Left lung (tissue), 4 donors: ENCODE measurements at regions not wholly inside any gene's neighbourhood (a gene's known extent, or its start where the extent isn't known, plus 50 kb on each side); places are given as distances from the start of the nearest gene placed in this dataset.

Source experiments
- ATAC-seq: fragments of 200-7000 bp; cut with Tn5 transposase; one replicate; pipeline ENCODE4 v1.9.1; 2020; ENCODE audit warnings: moderate library complexity
- DNase-seq, 4 donors: peaks; one replicate each; pipeline ENCODE4 v3.0.0-alpha.2; 2013 to 2020
- H3K27ac ChIP-seq, 2 donors: fragments of 200-600 bp; sonication (generic) in 1 of 2; one replicate each; pipeline versions ENCODE4 v1.5.0 to v1.8.0; 2020 to 2021
- H3K27me3 ChIP-seq, 2 donors: fragments of 200-600 bp; sonication (generic) in 1 of 2; one replicate each; pipeline versions ENCODE4 v1.5.0 to v1.8.0; 2020 to 2021
- H3K36me3 ChIP-seq, 2 donors: fragments of 200-600 bp; sonication (generic) in 1 of 2; one replicate each; pipeline versions ENCODE4 v1.5.0 to v1.8.0; 2020 to 2021
- H3K4me1 ChIP-seq, 2 donors: fragments of 200-600 bp; one replicate each; pipeline ENCODE4 v1.8.0; 2021
- H3K4me3 ChIP-seq, 2 donors: fragments of 200-600 bp; sonication (generic) in 1 of 2; one replicate each; pipeline versions ENCODE4 v1.5.0 to v1.8.0; 2020 to 2021; ENCODE audit warnings: mild to moderate bottlenecking in 1 of 2
- H3K9me3 ChIP-seq, 2 donors: fragments of 200-600 bp; sonication (generic) in 1 of 2; one replicate each; pipeline versions ENCODE4 v1.5.0 to v1.8.0; 2020 to 2021
- intact Hi-C, 2 donors: fragments of 100-400 bp; cut with DNase I; formaldehyde crosslinking; loops; one replicate each; pipeline versions ENCODE4 v1.11.2 to v1.14.2; 2022
- TF ChIP-seq, protein P1 (sequence below), 2 donors: fragments of 200-600 bp; sonication (generic) in 1 of 2; IDR thresholded peaks; one replicate each; pipeline versions ENCODE4 v1.5.0 to v1.8.0; 2021; ENCODE audit warnings: antibody characterized with exemption in 2 of 2
- donor health status: DM: no; HTN: yes; CAD: no.
- donor health status: DM: no; HTN: no; CAD: no.

DNA sequence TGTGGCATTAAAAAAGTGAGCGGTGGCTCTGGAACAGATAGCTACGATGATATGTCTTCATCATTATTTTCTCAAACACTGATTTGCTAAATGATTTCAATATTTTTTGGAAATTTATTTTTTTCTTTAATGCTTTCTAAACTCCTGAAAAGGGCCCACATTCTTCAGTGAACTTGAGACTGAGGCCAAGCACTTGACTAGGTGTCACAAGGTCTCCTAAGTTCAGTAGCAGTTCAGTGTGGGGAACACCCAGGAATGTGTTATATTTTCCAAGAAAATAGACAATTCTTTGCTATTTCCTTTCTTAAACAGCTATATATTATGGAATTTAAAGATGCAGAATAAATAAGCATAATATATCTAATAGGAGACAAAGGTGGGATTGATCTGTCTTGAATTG, 850.9 kb downstream of the USP25 start:
- H3K36me3 ChIP-seq = no peaks in the 10 kb centered on the region
- intact Hi-C loops = no loop called here
- peak in 1 of 4 donors; percentile 22 for DNase-seq
- peak overlapping the region in 1 of 2 donors; percentile 28 for H3K27ac ChIP-seq
- no peaks in the 10 kb centered on the region for H3K27me3 ChIP-seq
- no peaks in the 10 kb centered on the region for H3K9me3 ChIP-seq
- ATAC-seq = peak; percentile 70
- TF ChIP-seq, protein P1, sequence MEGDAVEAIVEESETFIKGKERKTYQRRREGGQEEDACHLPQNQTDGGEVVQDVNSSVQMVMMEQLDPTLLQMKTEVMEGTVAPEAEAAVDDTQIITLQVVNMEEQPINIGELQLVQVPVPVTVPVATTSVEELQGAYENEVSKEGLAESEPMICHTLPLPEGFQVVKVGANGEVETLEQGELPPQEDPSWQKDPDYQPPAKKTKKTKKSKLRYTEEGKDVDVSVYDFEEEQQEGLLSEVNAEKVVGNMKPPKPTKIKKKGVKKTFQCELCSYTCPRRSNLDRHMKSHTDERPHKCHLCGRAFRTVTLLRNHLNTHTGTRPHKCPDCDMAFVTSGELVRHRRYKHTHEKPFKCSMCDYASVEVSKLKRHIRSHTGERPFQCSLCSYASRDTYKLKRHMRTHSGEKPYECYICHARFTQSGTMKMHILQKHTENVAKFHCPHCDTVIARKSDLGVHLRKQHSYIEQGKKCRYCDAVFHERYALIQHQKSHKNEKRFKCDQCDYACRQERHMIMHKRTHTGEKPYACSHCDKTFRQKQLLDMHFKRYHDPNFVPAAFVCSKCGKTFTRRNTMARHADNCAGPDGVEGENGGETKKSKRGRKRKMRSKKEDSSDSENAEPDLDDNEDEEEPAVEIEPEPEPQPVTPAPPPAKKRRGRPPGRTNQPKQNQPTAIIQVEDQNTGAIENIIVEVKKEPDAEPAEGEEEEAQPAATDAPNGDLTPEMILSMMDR (IDR thresholded peaks at IDR 0.05) = no peak
- H3K4me3 ChIP-seq = no peak overlapping the region
- H3K4me1 ChIP-seq = peaks cover 0 to 6% of the 10 kb centered on the region in 2 donors

DNA sequence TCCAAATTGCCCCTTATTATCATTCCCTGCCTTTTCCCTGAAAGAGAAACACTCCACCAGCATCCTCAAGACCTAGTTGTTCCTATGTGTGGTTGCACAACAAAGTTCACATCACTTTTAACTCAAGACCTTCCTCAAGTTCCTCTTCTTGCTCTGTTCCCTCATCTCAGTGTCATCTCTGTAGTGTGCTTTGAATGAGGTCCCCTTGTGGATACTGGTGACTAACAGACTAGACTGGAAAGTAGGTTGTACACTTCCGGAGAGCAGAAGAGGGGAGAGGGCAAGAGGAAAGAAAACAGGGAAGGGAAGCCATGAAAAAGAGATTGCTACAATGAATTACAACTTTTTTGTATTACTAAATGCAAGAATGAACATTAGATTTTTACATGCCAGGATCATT, 853.8 kb downstream of the USP25 start:
- no peak for ATAC-seq

DNA sequence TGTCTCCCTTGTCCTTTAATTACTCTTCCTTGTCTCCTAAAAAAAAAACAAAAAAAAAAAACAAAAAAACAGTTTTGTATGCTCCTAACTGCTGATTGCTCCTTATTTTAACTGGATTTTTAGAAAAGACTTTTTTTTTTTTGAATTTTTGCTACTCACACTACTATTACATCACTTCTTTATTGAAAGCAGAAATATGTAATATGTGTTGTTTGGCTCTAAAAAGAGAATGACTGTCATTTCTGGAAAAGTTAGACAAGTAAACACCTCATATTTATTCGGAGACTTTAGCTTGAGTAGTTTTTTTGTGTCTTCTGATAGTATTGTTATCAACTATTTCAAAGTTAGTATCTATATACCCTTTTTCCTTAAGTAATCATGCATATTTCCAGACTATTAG, 855.0 kb downstream of the USP25 start:
- intact Hi-C loops = no loop called here
- no peak overlapping the region for H3K27ac ChIP-seq
- ATAC-seq (no peak), DNase-seq (no peak)
- no peaks in the 10 kb centered on the region for H3K9me3 ChIP-seq
- H3K4me1 ChIP-seq = peaks cover 0 to 12% of the 10 kb centered on the region in 2 donors
- TF ChIP-seq, protein P1 (IDR thresholded peaks at IDR 0.05) = no peak
- H3K27me3 ChIP-seq = no peaks in the 10 kb centered on the region
- no peaks in the 10 kb centered on the region for H3K36me3 ChIP-seq
- no peak overlapping the region for H3K4me3 ChIP-seq

More for the DNA sequence above, 853.8 kb downstream of the USP25 start:
- H3K27me3 ChIP-seq = no peaks in the 10 kb centered on the region
- no peak for DNase-seq
- no peaks in the 10 kb centered on the region for H3K36me3 ChIP-seq
- H3K27ac ChIP-seq = no peak overlapping the region
- peaks cover 0 to 12% of the 10 kb centered on the region in 2 donors for H3K4me1 ChIP-seq
- TF ChIP-seq, protein P1 (IDR thresholded peaks at IDR 0.05) = no peak
- H3K4me3 ChIP-seq = no peak overlapping the region
- intact Hi-C loops = no loop called here
- H3K9me3 ChIP-seq = no peaks in the 10 kb centered on the region

- H3K4me1 ChIP-seq = peaks cover 0 to 7% of the 10 kb centered on the region in 2 donors
- TF ChIP-seq, protein P1 (IDR thresholded peaks at IDR 0.05) = no peak
- H3K27me3 ChIP-seq = no peaks in the 10 kb centered on the region
- no peaks in the 10 kb centered on the region for H3K36me3 ChIP-seq
- DNase-seq (no peak), ATAC-seq (no peak)
- H3K4me3 ChIP-seq = no peak overlapping the region
- intact Hi-C loops = no loop called here
- no peaks in the 10 kb centered on the region for H3K9me3 ChIP-seq
- H3K27ac ChIP-seq = no peak overlapping the region
Measured at GRCh38 chr21:16585896-16586295, 856.1 kb downstream of the USP25 start.

- Histone ChIP-seq H3K4me1 (peaks cover 0 to 7% of the 10 kb centered on the region in 2 donors), H3K9me3 (no peaks in the 10 kb centered on the region), H3K36me3 (no peaks in the 10 kb centered on the region), H3K27me3 (no peaks in the 10 kb centered on the region), H3K27ac (peak overlapping the region; percentile 48 to 72), H3K4me3 (peak overlapping the region in 1 of 2 donors; percentile 1)
- DNase-seq = peak in 1 of 4 donors; percentile 44
- ATAC-seq = peak; percentile 72
- intact Hi-C loops = no loop called here
- TF ChIP-seq, protein P1 (IDR thresholded peaks at IDR 0.05) = no peak
Measured at GRCh38 chr21:16587141-16587581, 857.4 kb downstream of the USP25 start.
